NT2/D1 (cell line): ENCODE measurements at regions not wholly inside any gene's neighbourhood (a gene's known extent, or its start where the extent isn't known, plus 50 kb on each side); places are given as distances from the start of the nearest gene placed in this dataset.

Experiments used
- SUZ12 ChIP-seq: IDR thresholded peaks from 2 replicates; pipeline ENCODE4 v1.6.1; 2011; ENCODE audit not compliant: insufficient read length, insufficient read depth; ENCODE audit errors: extremely low read depth
- YY1 ChIP-seq: IDR thresholded peaks from 2 replicates; pipeline ENCODE4 v1.6.1; 2011; ENCODE audit not compliant: insufficient read length, insufficient read depth

- TF ChIP-seq YY1 (no peak), SUZ12 (no peak)
These were observed 794.5 kb downstream of the EFNA5 start for GRCh38 chr5:106876298-106876622.
